ENCODE measurements at regions not wholly inside any gene's neighbourhood (a gene's known extent, or its start where the extent isn't known, plus 50 kb on each side); places are given as distances from the start of the nearest gene placed in this dataset.
"Not testable (repeated sequence)": the region's sequence is repeated elsewhere in the genome, so short reads cannot be mapped to it uniquely, and the experiment has no call there.

DNA sequence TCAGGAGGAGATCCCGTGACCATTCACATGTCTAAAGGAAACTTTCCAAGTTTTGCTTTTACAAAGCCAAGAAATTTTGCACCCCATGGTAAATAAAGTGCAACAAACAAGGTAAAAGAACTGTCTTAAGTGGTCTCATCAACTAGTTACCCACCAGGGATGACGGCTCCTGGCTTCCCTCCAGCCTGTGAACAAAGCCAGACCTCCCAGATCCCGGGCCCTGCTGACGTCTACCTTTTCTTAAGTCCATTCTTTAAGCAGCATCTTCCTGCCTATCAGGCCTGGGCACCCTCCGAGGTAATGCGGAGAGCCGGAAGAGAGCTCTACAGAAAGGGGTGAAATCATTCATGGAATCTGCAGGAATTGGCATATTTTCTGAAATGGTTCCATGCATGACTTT is 58.0 kb upstream of the DAAM1 start:
- no peak for DNase-seq

DNA sequence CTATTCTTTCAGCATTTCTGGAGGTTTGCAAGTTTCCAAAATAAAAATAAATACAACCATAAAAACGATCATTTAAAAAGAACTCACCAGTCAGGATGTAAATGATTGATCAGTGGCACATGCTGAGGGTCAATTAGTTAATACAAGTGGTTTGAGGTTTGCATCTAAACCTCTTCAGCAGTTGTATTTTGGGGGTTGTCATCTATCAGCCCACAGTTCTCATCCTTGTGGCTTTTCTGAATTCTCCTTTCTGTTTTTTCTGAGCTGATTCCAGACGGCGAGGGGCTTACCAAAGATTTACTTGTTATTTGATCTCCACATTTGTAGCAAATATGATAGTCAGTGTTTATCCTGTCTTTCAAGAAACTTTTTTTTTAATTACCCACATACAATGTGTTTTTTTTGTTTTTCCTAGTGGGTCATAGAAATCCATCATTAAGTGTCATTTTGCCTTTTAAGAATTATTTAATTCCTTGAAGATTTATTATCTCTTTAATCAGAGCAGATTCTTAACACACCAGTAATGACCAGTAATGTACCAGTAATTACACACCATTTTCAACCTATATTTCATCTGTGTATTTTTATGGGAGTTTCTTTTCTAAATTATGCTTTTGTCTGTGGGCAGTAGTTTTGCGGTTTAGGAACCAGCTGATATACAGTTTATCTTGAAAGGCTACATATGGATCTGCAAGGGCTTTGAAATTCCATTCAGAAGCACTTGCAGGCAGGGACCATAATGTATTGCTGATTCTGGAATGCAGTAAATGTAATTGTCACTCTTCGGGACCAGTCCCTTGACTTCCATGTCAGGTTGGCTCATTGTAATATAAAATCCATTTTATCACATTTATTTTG is 56.3 kb upstream of the DAAM1 start:
- DNase-seq: no peak

DNA sequence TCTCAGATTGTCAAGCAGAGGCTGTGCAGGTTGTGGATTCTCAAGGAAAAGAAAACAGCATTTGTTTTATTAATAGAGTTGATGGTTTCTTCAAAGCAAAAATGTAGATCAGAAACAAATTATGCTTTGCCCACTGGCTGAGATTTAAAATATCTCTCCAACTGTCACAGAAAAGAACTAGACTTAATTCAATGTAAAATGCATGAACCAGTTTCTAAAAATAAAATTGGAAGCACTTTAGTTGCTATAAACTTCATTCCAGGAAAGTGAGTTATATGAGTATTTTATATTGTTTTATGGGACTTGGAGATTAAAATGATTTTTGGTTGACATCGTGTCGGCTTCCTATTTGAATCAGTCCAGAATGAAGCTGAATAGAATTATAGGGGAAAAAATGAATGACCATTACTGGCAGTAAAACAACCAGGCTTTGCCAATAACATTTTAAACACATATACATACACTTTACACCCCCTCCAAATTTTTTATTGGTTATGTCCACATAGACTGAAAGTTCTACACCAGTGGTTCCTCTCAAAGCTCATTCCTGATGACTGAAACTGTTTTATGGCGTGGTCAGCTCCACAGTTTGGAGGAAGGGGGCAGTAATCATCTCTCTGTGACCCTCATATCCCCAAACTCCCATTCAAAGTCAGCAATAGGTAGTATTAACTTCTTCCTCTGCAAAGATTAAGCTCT is 55.5 kb upstream of the DAAM1 start:
- no peak for DNase-seq

DNA sequence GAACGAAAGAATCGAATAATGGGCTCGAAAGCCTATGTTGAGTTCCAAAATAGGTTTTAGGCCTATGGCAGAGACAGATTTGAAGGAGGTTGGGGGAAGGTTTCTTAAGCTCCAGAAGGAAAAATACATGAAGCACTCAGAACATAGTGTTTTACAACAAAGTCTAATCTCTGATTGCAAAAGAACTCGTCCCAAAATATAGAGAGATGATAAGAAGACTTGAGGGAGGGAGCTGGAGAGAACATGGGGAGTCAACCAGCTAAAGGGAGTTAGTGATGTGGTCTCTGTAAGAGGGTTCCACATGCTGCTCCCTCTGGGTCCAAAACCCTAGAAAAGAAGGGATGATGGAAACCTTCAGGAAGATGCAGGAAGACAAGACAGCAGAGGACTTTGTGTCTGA is 54.8 kb upstream of the DAAM1 start:
- no peak for DNase-seq

DNA sequence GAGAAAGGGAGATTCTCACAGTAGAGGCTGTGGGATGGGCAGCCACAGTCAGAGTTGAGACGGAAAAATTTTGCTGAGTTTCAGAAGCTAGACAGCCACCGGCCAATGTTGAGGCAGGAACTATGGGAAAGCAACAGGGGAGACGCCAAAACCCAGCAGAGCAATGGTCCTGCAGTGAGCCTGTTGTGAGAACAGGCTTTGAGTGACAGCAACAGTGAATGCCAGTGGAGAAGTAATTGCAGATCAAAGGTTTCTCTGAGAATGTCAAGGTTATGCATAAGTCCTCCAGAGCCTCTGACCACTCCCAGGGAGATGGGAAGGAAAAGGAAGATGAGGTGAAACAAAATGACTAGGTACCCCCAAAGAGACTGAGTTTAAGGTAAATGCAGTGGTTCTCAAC is 54.2 kb upstream of the DAAM1 start:
- DNase-seq: no peak

DNA sequence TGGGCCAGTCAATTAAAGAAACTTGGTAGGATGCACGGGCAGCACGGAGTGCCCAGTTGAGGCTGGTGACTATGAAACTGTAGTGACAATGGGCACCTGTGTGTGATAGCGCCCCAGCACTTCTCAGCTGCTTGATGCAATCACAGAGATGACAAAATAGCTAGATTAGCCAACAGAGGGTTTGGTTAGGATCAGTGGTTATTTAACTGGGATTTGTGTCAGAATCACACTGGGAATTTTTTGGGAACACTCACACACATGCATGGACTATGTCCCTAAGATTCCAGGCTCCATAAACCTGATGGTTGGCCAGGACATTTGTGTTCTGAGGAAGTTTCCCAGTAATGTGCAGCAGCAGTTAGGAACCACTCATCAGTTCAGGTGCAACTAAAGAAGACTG is 51.2 kb upstream of the DAAM1 start:
- DNase-seq: no peak

DNA sequence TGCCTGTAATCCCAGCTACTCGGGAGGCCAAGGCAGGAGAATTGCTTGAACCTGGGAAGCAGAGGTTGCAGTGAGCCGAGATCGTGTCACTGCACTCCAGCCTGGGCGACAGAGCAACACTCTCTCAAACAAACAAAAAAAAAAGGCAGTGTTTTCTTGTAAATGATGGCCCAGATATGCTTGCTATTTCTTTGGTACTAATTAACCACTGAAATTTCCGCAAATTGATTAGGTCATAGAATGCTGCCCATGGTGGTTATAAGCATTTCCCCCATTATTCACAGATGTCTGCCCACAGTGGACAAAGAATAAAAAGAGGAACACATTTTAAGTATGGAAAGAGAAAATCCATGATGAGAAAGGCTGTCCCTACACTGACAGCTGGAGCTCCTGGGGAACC is 49.9 kb upstream of the DAAM1 start:
- DNase-seq: not testable (repeated sequence)
